Central memory CD8-positive, alpha-beta T cell (primary cell): ENCODE measurements at regions not wholly inside any gene's neighbourhood (a gene's known extent, or its start where the extent isn't known, plus 50 kb on each side); places are given as distances from the start of the nearest gene placed in this dataset.
"Not testable (repeated sequence)": the region's sequence is repeated elsewhere in the genome, so short reads cannot be mapped to it uniquely, and the experiment has no call there.

Experiments
- ATAC-seq: fragments of 150-1000 bp; cut with Tn5 transposase; replicated peaks from 2 replicates; pipeline ENCODE4 v1.10.0; 2022; ENCODE audit warnings: mild to moderate bottlenecking, moderate FRiP score, moderate number of reproducible peaks; ENCODE audit not compliant: poor library complexity, severe bottlenecking; ENCODE audit errors: extremely low read depth
- DNase-seq, 2 donors: peaks; one replicate each; pipeline ENCODE4 v3.0.0; 2021; ENCODE audit warnings: low spot score in 2 of 2
- H3K27ac Mint-ChIP-seq: one replicate; pipeline ENCODE4 v1.8.0; 2022; ENCODE audit warnings: low read depth, mild to moderate bottlenecking, moderate library complexity, mixed read lengths
- H3K27me3 Mint-ChIP-seq: one replicate; pipeline ENCODE4 v1.8.0; 2022; ENCODE audit warnings: mixed read lengths
- H3K36me3 Mint-ChIP-seq: one replicate; pipeline ENCODE4 v1.8.0; 2022; ENCODE audit warnings: mild to moderate bottlenecking, moderate library complexity, mixed read lengths; ENCODE audit not compliant: insufficient read depth
- H3K4me1 Mint-ChIP-seq: one replicate; pipeline ENCODE4 v1.8.0; 2022; ENCODE audit warnings: mixed read lengths
- H3K4me3 Mint-ChIP-seq: one replicate; pipeline ENCODE4 v1.8.0; 2022; ENCODE audit warnings: mild to moderate bottlenecking, moderate library complexity, mixed read lengths
- H3K9me3 Mint-ChIP-seq: one replicate; pipeline ENCODE4 v1.8.0; 2022; ENCODE audit warnings: mixed read lengths

- Mint-ChIP-seq H3K9me3 (no peaks in the 10 kb centered on the region), H3K4me1 (peaks cover 22% of the 10 kb centered on the region), H3K36me3 (peaks cover 4% of the 10 kb centered on the region), H3K27me3 (no peaks in the 10 kb centered on the region), H3K27ac (peak overlapping the region; percentile 11), H3K4me3 (no peak overlapping the region)
- DNase-seq (no peak), ATAC-seq (no peak)
Measured at GRCh38 chr3:4897765-4898453, 81.3 kb upstream of the BHLHE40 start.

GRCh38 chr3:4898454-4899313, 80.6 kb upstream of the BHLHE40 start:
- no peaks in the 10 kb centered on the region for H3K9me3 Mint-ChIP-seq
- peak overlapping the region; percentile 11 for H3K27ac Mint-ChIP-seq
- no peaks in the 10 kb centered on the region for H3K27me3 Mint-ChIP-seq
- no peak for ATAC-seq
- no peak overlapping the region for H3K4me3 Mint-ChIP-seq
- no peak for DNase-seq
- H3K36me3 Mint-ChIP-seq, result peaks cover 4% of the 10 kb centered on the region
- H3K4me1 Mint-ChIP-seq, result peaks cover 22% of the 10 kb centered on the region

- peaks cover 4% of the 10 kb centered on the region for H3K36me3 Mint-ChIP-seq
- DNase-seq, result no peak
- peaks cover 22% of the 10 kb centered on the region for H3K4me1 Mint-ChIP-seq
- ATAC-seq, result no peak
- no peak overlapping the region for H3K4me3 Mint-ChIP-seq
- no peaks in the 10 kb centered on the region for H3K9me3 Mint-ChIP-seq
- H3K27me3 Mint-ChIP-seq, result no peaks in the 10 kb centered on the region
- H3K27ac Mint-ChIP-seq, result no peak overlapping the region
Measured at GRCh38 chr3:4899710-4900109, 79.5 kb upstream of the BHLHE40 start.

- no peak for ATAC-seq
- H3K36me3 Mint-ChIP-seq, result peaks cover 4% of the 10 kb centered on the region
- no peak overlapping the region for H3K4me3 Mint-ChIP-seq
- peaks cover 22% of the 10 kb centered on the region for H3K4me1 Mint-ChIP-seq
- H3K27ac Mint-ChIP-seq, result no peak overlapping the region
- H3K27me3 Mint-ChIP-seq, result no peaks in the 10 kb centered on the region
- DNase-seq, result no peak
- H3K9me3 Mint-ChIP-seq, result no peaks in the 10 kb centered on the region
Measured at GRCh38 chr3:4900298-4900697, 78.9 kb upstream of the BHLHE40 start.

GRCh38 chr3:4904811-4905695, 74.2 kb upstream of the BHLHE40 start:
- H3K4me3 Mint-ChIP-seq, result no peak overlapping the region
- no peak for ATAC-seq
- H3K4me1 Mint-ChIP-seq, result peaks cover 24% of the 10 kb centered on the region
- no peak overlapping the region for H3K27ac Mint-ChIP-seq
- no peaks in the 10 kb centered on the region for H3K9me3 Mint-ChIP-seq
- no peak for DNase-seq
- peaks cover 2% of the 10 kb centered on the region for H3K36me3 Mint-ChIP-seq
- no peaks in the 10 kb centered on the region for H3K27me3 Mint-ChIP-seq

- no peaks in the 10 kb centered on the region for H3K27me3 Mint-ChIP-seq
- H3K4me1 Mint-ChIP-seq, result peaks cover 18% of the 10 kb centered on the region
- H3K9me3 Mint-ChIP-seq, result no peaks in the 10 kb centered on the region
- no peak overlapping the region for H3K4me3 Mint-ChIP-seq
- H3K36me3 Mint-ChIP-seq, result no peaks in the 10 kb centered on the region
- DNase-seq (no peak), ATAC-seq (no peak)
- no peak overlapping the region for H3K27ac Mint-ChIP-seq
Measured at GRCh38 chr3:4906107-4906621, 73.1 kb upstream of the BHLHE40 start.

- ATAC-seq (no peak), DNase-seq (no peak)
- Mint-ChIP-seq H3K4me1 (peaks cover 18% of the 10 kb centered on the region), H3K4me3 (no peak overlapping the region), H3K27ac (peak overlapping the region; percentile 27), H3K9me3 (no peaks in the 10 kb centered on the region), H3K36me3 (no peaks in the 10 kb centered on the region), H3K27me3 (no peaks in the 10 kb centered on the region)
Measured at GRCh38 chr3:4907050-4907449, 72.2 kb upstream of the BHLHE40 start.

- Mint-ChIP-seq H3K4me1 (peaks cover 18% of the 10 kb centered on the region), H3K27ac (peak overlapping the region; percentile 68), H3K4me3 (no peak overlapping the region), H3K27me3 (no peaks in the 10 kb centered on the region), H3K9me3 (no peaks in the 10 kb centered on the region), H3K36me3 (no peaks in the 10 kb centered on the region)
- ATAC-seq (no peak), DNase-seq (no peak)
Measured at GRCh38 chr3:4907643-4908432, 71.4 kb upstream of the BHLHE40 start.

GRCh38 chr3:4908433-4909156, 70.6 kb upstream of the BHLHE40 start:
- peak overlapping the region; percentile 68 for H3K27ac Mint-ChIP-seq
- ATAC-seq (peak; percentile 58), DNase-seq (no peak)
- H3K27me3 Mint-ChIP-seq, result no peaks in the 10 kb centered on the region
- H3K36me3 Mint-ChIP-seq, result no peaks in the 10 kb centered on the region
- peaks cover 2% of the 10 kb centered on the region for H3K9me3 Mint-ChIP-seq
- H3K4me1 Mint-ChIP-seq, result peaks cover 18% of the 10 kb centered on the region
- no peak overlapping the region for H3K4me3 Mint-ChIP-seq

GRCh38 chr3:4914464-4914863, 64.8 kb upstream of the BHLHE40 start:
- Mint-ChIP-seq H3K27ac (no peak overlapping the region), H3K27me3 (no peaks in the 10 kb centered on the region), H3K4me3 (no peak overlapping the region), H3K36me3 (no peaks in the 10 kb centered on the region), H3K4me1 (no peaks in the 10 kb centered on the region), H3K9me3 (peaks cover 5% of the 10 kb centered on the region)
- DNase-seq (no peak), ATAC-seq (no peak)

- H3K9me3 Mint-ChIP-seq, DNase-seq, H3K36me3 Mint-ChIP-seq, H3K4me1 Mint-ChIP-seq, H3K27me3 Mint-ChIP-seq, ATAC-seq, H3K4me3 Mint-ChIP-seq, H3K27ac Mint-ChIP-seq: not testable (repeated sequence)
Measured at GRCh38 chr3:4921589-4921988, 57.6 kb upstream of the BHLHE40 start.
